Lower leg skin (tissue), 4 donors: ENCODE measurements at regions not wholly inside any gene's neighbourhood (a gene's known extent, or its start where the extent isn't known, plus 50 kb on each side); places are given as distances from the start of the nearest gene placed in this dataset.

Experiments
- DNase-seq, 2 donors: peaks; one replicate each; pipeline ENCODE4 v3.0.0-alpha.2; 2019; ENCODE audit warnings: low spot score in 2 of 2
- H3K4me3 ChIP-seq: fragments of 200-600 bp; sonication (generic); 2 replicates; pipeline ENCODE4 v1.5.1; 2017; ENCODE audit warnings: mild to moderate bottlenecking, low read depth; ENCODE audit not compliant: poor library complexity, severe bottlenecking
- POLR2A ChIP-seq, 2 donors: fragments of 450-650 bp; IDR thresholded peaks; one replicate each; pipeline ENCODE4 v1.6.1; 2016 to 2017; ENCODE audit warnings: antibody characterized with exemption in 2 of 2, mild to moderate bottlenecking in 1 of 2, moderate library complexity in 1 of 2
- WGBS, 2 donors: methylation state at CpG; one replicate each; pipeline ENCODE4 v1.1.5; 2018; 5-methylcytosine and 5-hydroxymethylcytosine counted together
- intact Hi-C: fragments of 100-400 bp; cut with DNase I; formaldehyde crosslinking; loops from one replicate; pipeline ENCODE4 v1.15.0; 2023; ENCODE audit warnings: low total_unique reads
- TF ChIP-seq, protein P1 (sequence below), 3 donors: fragments of 450-650 bp; IDR thresholded peaks; one replicate each; pipeline ENCODE4 v1.5.1; 2016; ENCODE audit warnings: antibody characterized with exemption in 3 of 3, mild to moderate bottlenecking in 3 of 3, moderate library complexity in 2 of 3

DNA sequence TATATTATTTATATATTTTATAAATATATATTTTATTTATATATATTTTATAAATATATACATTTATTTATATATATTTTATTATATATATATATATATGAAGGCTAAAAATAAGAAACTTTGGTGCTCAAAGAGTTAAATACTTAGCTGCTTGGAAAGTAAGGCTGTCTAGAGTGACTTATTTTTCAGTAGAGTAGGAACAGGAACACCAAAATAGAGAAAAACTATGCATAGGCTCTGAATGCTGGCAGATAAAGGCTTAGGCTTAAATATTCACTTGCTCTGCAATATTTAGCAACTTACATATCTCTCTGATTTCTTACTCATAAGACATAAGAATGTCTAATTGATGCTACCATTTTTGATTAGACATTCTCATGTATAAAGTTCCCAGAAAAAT, 991.2 kb downstream of the VRK1 start:
- no peak for TF ChIP-seq POLR2A (IDR thresholded peaks at IDR 0.05)
- no peak overlapping the region for H3K4me3 ChIP-seq
- intact Hi-C loops, result no loop called here
- no peak for DNase-seq

DNA sequence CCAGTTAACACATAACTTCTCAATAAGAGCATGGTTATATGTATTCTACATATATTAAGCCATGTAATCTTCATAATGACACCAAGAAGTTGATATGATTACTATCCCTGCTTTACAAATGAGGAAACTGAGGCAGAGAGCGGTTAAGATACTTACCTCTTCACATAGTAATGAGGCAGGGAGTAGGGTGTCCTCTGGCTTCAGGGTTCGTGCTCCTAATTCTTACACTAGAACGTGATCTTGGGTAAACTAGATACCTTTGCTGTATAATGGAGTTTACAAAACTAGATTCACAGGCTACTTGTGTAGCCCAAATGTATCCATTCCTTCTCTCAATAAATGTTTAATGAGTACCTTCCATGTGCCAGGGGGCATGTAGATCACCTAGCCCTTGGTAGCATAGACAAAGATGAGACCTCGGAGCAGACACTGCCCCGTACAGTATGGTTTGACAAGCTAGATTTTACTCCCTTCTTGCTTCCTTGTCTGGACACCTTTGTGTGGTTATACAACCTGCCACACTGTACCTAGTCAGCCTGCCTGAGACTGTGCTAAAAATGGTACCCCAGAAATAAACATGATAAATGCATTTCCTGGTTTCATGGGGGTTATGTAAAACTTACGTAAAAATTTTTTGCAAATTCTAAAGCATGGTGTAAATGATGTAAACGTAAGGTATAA, 991.8 kb downstream of the VRK1 start:
- TF ChIP-seq POLR2A (IDR thresholded peaks at IDR 0.05), result no peak
- TF ChIP-seq, protein P1, sequence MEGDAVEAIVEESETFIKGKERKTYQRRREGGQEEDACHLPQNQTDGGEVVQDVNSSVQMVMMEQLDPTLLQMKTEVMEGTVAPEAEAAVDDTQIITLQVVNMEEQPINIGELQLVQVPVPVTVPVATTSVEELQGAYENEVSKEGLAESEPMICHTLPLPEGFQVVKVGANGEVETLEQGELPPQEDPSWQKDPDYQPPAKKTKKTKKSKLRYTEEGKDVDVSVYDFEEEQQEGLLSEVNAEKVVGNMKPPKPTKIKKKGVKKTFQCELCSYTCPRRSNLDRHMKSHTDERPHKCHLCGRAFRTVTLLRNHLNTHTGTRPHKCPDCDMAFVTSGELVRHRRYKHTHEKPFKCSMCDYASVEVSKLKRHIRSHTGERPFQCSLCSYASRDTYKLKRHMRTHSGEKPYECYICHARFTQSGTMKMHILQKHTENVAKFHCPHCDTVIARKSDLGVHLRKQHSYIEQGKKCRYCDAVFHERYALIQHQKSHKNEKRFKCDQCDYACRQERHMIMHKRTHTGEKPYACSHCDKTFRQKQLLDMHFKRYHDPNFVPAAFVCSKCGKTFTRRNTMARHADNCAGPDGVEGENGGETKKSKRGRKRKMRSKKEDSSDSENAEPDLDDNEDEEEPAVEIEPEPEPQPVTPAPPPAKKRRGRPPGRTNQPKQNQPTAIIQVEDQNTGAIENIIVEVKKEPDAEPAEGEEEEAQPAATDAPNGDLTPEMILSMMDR (IDR thresholded peaks at IDR 0.05), result no peak
- WGBS, 2 donors, result 93 to 95% methylated on average over 7 of the region's 7 CpGs
- no peak for DNase-seq
- intact Hi-C loops, result no loop called here
- H3K4me3 ChIP-seq, result no peak overlapping the region

DNA sequence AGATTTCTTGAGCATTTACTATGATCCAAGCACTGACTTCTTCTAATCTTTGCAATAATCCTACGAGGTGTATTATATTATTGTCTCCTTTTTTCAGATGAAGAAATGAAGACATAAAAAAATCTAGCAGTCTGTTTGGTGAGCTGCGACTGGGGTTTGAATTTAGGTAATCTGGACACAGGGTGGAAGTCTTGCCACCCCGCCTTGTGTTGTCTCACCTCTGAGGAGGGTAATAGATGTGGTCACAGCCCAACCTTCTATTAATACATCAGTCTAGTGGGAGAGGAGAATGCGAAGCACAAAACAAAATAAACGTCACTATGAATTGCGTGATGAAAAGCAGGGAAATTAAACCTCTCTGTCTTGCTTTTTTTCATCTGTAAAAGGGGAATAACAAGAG, 993.9 kb downstream of the VRK1 start:
- intact Hi-C loops, result no loop called here
- no peak for DNase-seq
- WGBS, 2 donors, result 87% methylated on average over 6 of the region's 6 CpGs
- H3K4me3 ChIP-seq, result no peak overlapping the region
- TF ChIP-seq, protein P1 (IDR thresholded peaks at IDR 0.05), result no peak

DNA sequence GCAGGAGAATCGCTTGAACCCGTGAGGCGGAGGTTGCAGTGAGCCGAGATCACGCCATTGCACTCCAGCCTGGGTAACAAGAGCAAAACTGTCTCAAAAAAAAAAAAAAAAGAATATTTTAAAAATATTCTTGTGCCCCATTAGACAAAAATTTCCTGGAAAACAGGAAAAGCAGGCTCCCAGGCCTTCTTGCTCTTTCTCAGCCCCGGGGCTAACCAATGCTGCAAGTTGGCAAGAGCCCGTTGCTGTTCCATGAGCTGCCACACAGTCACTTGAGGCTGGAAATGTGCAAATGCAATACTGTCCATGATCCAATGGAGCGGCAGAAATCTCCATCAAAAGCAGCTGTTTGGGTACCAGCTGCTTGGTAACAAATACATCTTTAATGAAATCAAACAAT, 994.7 kb downstream of the VRK1 start:
- no peak overlapping the region for H3K4me3 ChIP-seq
- intact Hi-C loops, result no loop called here
- TF ChIP-seq, protein P1 (IDR thresholded peaks at IDR 0.05), result no peak
- TF ChIP-seq POLR2A (IDR thresholded peaks at IDR 0.05), result no peak
- WGBS, 2 donors, result 79 to 82% methylated on average over 8 of the region's 8 CpGs
- no peak for DNase-seq

DNA sequence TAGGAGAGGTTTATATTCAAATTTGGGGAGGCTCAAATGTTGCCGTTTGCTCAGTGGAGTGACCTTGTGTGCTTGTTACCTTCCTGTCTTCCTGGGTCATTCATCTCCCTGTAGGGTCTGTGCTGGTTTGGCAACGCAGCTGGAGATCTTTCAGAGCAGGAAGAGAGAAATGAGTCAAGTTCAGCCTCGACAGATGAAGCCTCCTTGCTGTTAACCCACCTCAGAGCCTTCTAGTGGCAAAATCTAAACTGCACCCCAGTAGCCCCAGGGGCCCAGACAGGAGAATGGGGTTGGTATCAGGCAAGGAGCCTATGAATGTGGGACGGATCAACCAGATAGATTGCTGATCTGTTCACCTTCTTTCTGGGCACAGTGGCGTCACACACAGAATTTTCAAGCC, 999.3 kb downstream of the VRK1 start:
- 83 to 84% methylated on average over 5 of the region's 5 CpGs for WGBS, 2 donors
- no peak for TF ChIP-seq POLR2A (IDR thresholded peaks at IDR 0.05)
- TF ChIP-seq, protein P1 (IDR thresholded peaks at IDR 0.05), result no peak
- DNase-seq, result no peak
- intact Hi-C loops, result no loop called here
- H3K4me3 ChIP-seq, result no peak overlapping the region

DNA sequence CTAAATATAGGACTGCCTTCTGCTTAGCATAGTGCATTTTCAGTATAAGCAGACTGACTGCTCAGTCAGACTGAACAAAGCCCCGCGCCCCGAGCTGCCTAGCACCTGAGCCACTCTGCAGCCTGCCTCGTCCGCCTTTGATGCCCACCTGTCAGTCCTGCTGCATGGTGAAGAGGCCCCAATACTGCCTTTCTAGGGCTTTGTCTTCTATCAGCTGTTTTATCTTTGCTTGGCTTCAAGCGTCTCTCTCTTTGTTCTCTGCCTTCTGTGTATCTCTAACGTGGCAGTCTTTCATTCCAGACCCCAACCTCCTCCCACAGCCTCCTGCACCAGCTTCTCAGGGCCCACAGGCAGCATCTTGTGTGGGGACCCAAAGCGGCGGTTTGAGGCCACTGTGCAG, 1001.0 kb downstream of the VRK1 start:
- 84 to 86% methylated on average over 9 of the region's 9 CpGs for WGBS, 2 donors
- no peak for TF ChIP-seq POLR2A (IDR thresholded peaks at IDR 0.05)
- TF ChIP-seq, protein P1 (IDR thresholded peaks at IDR 0.05), result no peak
- no peak for DNase-seq
- intact Hi-C loops, result no loop called here
- H3K4me3 ChIP-seq, result no peak overlapping the region
